ENCODE measurements at regions not wholly inside any gene's neighbourhood (a gene's known extent, or its start where the extent isn't known, plus 50 kb on each side); places are given as distances from the start of the nearest gene placed in this dataset.

GRCh38 chr16:16908077-16908476, 529.1 kb downstream of the NPIPA7 start:
- no peak for TF ChIP-seq CTCF (IDR thresholded peaks at IDR 0.05; ENCODE audit: low read depth, low read length, missing input control)
- no peak for TF ChIP-seq GABPA (IDR thresholded peaks at IDR 0.05 in 1 of 2, conservative IDR thresholded peaks at IDR 0.05 in 1 of 2)
- no peak for TF ChIP-seq REST (IDR thresholded peaks at IDR 0.05)
- TF ChIP-seq FOXA1 (IDR thresholded peaks at IDR 0.05) = no peak

All from liver (tissue), 3 donors.